ENCODE measurements at regions not wholly inside any gene's neighbourhood (a gene's known extent, or its start where the extent isn't known, plus 50 kb on each side); places are given as distances from the start of the nearest gene placed in this dataset.

- no peak overlapping the region for H3K27ac ChIP-seq (ENCODE audit: low read depth, low read length)
- no peak overlapping the region for H3K4me3 ChIP-seq (ENCODE audit: low read depth, low read length)
- CTCF ChIA-PET = no interaction called here
- TF ChIP-seq CTCF (IDR thresholded peaks at IDR 0.05; ENCODE audit: low read depth, low read length) = no peak
- POLR2A ChIA-PET = no interaction called here
- no peaks in the 10 kb centered on the region for H3K9me3 ChIP-seq (ENCODE audit: control insufficient read depth, insufficient read depth, low read length)
- no peaks in the 10 kb centered on the region for H3K27me3 ChIP-seq (ENCODE audit: control insufficient read depth, insufficient read depth, low read length)
- DNase-seq (ENCODE audit: low read depth, low spot score) = no peak
Observed at GRCh38 chr5:153884612-153884957, 154.1 kb downstream of the FAM114A2 start.

GRCh38 chr5:153883854-153884611, 154.7 kb downstream of the FAM114A2 start:
- H3K9me3 ChIP-seq (ENCODE audit: control insufficient read depth, insufficient read depth, low read length) = no peaks in the 10 kb centered on the region
- H3K27me3 ChIP-seq (ENCODE audit: control insufficient read depth, insufficient read depth, low read length) = no peaks in the 10 kb centered on the region
- H3K27ac ChIP-seq (ENCODE audit: low read depth, low read length) = peak overlapping the region; percentile 68
- ChIA-PET CTCF (no interaction called here), POLR2A (no interaction called here)
- H3K4me3 ChIP-seq (ENCODE audit: low read depth, low read length) = no peak overlapping the region
- DNase-seq (ENCODE audit: low read depth, low spot score) = peak; percentile 23
- TF ChIP-seq CTCF (IDR thresholded peaks at IDR 0.05; ENCODE audit: low read depth, low read length) = no peak

- no peak overlapping the region for H3K4me3 ChIP-seq (ENCODE audit: low read depth, low read length)
- H3K27ac ChIP-seq (ENCODE audit: low read depth, low read length) = no peak overlapping the region
- H3K27me3 ChIP-seq (ENCODE audit: control insufficient read depth, insufficient read depth, low read length) = no peaks in the 10 kb centered on the region
- POLR2A ChIA-PET = no interaction called here
- H3K9me3 ChIP-seq (ENCODE audit: control insufficient read depth, insufficient read depth, low read length) = no peaks in the 10 kb centered on the region
- no peak for TF ChIP-seq CTCF (IDR thresholded peaks at IDR 0.05; ENCODE audit: low read depth, low read length)
- no peak for DNase-seq (ENCODE audit: low read depth, low spot score)
- CTCF ChIA-PET = interaction anchor here (0.6 kb wide), 1 partner anchor 143 kb away, joined by 4 read pairs; no protein-coding TSS in a partner anchor
Observed at GRCh38 chr5:153881687-153882086, 157.0 kb downstream of the FAM114A2 start.

- no peak for TF ChIP-seq CTCF (IDR thresholded peaks at IDR 0.05; ENCODE audit: low read depth, low read length)
- Histone ChIP-seq H3K9me3 (ENCODE audit: control insufficient read depth, insufficient read depth, low read length) (no peaks in the 10 kb centered on the region), H3K27me3 (ENCODE audit: control insufficient read depth, insufficient read depth, low read length) (no peaks in the 10 kb centered on the region), H3K27ac (ENCODE audit: low read depth, low read length) (no peak overlapping the region), H3K4me3 (ENCODE audit: low read depth, low read length) (no peak overlapping the region)
- CTCF ChIA-PET = interaction anchor here (1.3 kb wide), 1 partner anchor 384 kb away, joined by 3 read pairs; no protein-coding TSS in a partner anchor
- POLR2A ChIA-PET = no interaction called here
- DNase-seq (ENCODE audit: low read depth, low spot score) = no peak
Observed at GRCh38 chr5:153880106-153880505, 158.6 kb downstream of the FAM114A2 start.

- DNase-seq (ENCODE audit: low read depth, low spot score) = no peak
- no peak overlapping the region for H3K27ac ChIP-seq (ENCODE audit: low read depth, low read length)
- TF ChIP-seq CTCF (IDR thresholded peaks at IDR 0.05; ENCODE audit: low read depth, low read length) = no peak
- ChIA-PET CTCF (interaction anchor here (1.3 kb wide), 1 partner anchor 383 kb away, joined by 3 read pairs; no protein-coding TSS in a partner anchor), POLR2A (no interaction called here)
- H3K9me3 ChIP-seq (ENCODE audit: control insufficient read depth, insufficient read depth, low read length) = no peaks in the 10 kb centered on the region
- no peak overlapping the region for H3K4me3 ChIP-seq (ENCODE audit: low read depth, low read length)
- H3K27me3 ChIP-seq (ENCODE audit: control insufficient read depth, insufficient read depth, low read length) = no peaks in the 10 kb centered on the region
Observed at GRCh38 chr5:153879596-153879995, 159.1 kb downstream of the FAM114A2 start.
